Stimulated activated CD4-positive, alpha-beta T cell treated with anti-CD3 and anti-CD28 coated beads, TNF-alpha, amount 100 ng/mL, for 48 hours (primary cell): ENCODE measurements at regions not wholly inside any gene's neighbourhood (a gene's known extent, or its start where the extent isn't known, plus 50 kb on each side); places are given as distances from the start of the nearest gene placed in this dataset.
"Not testable (repeated sequence)": the region's sequence is repeated elsewhere in the genome, so short reads cannot be mapped to it uniquely, and the experiment has no call there.

Experiments used
- DNase-seq, 3 donors: peaks; one replicate each; pipeline ENCODE4 v3.0.0-alpha.2; 2020; ENCODE audit warnings: low read depth in 3 of 3

DNA sequence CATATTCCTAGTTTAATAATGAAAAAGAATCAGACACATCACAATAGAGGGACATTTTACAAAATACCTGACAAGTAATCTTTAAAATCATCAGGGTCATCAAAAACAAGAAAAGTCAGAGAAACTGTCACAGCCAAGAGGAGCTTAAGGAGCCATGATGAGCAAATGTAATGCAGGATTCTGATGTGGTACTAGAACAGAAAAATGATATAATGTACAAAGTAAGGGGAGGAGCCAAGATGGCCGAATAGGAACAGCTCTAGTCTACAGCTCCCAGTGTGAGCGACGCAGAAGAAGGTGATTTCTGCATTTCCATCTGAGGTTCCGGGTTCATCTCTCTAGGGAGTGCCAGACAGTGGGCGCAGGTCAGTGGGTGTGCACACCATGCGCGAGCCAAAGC lies 198.0 kb upstream of the FAT3 start:
- no peak for DNase-seq

DNA sequence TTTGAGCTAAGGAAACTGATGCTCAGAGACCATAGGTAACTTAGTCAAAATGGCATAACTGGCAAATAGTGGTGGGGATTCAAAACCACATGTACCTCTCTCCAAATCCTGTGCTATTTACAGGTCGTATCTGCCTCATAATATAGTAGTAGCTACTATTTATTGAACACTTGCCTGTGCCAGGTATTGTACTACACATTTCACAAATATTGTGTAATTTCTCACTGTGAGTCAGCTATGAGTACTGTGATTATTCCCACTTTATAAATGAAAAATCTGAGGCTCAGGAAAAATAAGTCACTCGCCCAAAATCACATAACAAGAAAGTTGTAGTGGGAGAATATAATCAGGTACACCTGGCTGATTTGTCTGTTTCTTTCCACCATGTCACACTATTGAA lies 199.8 kb upstream of the FAT3 start:
- DNase-seq, result no peak

DNA sequence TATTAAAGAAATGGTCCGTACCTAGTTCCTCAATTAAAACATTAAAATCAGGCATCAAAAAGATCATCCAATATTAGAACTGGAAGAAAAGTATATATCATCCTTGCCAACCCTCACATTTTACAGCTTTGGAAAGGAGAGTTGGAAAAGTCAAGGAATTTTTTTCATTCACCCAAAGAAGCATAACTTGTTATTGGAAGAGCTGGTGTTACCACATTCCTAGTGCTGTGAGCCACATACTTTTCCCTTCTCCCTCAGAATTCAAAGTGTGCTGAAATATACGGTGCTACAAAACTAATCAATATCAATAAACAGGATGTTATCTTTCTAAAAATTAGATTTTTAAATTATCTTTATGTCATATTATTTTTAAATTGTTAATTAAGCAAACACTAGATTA lies 202.1 kb upstream of the FAT3 start:
- DNase-seq, result no peak

DNA sequence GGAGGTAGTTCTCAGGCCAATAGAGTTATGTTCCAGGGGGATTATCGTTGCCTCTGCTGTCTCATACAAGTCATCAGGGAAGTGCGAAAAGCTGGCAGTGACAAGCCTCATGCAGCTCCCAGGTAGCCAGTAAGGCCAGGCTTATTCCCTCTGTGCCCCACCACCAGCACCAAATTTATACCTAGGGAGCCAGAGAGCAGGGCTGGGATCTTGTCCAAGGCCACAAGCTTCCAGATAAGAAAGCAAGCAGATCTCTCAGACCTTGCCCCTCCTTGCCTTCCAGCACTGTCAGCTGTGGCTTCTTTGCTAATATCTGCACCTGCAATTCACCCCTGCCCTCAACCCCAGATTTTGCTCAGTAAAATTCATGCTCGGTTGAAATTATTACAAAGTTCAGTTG lies 206.3 kb upstream of the FAT3 start:
- no peak for DNase-seq

DNA sequence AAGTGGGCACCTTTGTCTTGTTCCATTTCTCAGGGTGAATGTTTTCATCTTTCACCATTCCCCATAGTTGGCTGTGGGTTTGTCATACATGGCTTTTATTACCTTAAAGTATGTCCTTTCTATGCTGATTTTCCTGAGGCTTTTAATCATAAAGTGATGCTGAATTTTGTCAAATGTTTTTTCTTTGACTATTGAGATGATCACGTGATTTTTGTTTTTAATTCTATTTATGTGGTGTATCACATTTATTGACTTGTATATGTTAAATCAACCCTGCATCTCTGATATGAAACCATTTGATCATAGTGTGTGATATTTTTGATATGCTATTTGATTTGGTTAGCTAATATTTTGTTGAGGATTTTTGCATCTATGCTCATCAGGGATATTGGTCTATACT lies 216.4 kb upstream of the FAT3 start:
- DNase-seq, result no peak

DNA sequence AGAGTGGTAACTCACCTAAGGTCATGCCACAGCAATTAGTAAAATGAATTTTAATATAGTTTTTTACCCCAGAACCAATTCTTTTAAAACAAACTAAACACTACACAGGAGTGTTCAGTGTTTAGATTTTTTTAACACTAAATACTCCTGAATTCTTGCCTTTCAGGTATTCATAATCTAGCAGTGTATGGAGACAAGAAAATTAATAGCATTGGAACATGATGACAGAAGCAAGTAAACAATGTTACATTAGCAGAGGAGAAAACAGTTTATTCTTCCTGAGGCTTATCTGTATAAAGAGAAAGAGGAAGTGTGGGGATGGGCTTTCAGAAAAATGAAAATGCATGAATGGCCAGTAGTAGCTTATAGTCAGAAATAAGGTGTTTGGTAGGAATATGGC lies 222.1 kb upstream of the FAT3 start:
- no peak for DNase-seq

DNA sequence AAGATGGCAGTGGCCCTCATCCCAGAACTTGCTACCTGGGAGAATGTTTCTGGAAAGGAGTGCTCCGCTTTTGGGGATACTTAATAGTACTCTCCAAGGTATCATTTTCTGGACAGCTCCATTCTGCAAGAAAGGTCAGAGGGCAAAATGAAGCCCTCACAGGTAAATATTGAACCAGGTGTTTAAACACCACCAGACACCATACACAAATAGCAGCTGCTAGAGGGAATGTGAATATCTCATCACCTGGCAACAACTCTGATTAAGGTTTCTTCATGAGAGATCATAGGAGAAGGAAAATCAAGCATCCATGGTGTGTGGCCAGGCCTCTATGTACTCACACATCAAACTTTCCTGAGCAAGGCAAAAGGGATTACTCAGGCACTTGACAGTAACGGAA lies 226.1 kb upstream of the FAT3 start:
- DNase-seq, result no peak

DNA sequence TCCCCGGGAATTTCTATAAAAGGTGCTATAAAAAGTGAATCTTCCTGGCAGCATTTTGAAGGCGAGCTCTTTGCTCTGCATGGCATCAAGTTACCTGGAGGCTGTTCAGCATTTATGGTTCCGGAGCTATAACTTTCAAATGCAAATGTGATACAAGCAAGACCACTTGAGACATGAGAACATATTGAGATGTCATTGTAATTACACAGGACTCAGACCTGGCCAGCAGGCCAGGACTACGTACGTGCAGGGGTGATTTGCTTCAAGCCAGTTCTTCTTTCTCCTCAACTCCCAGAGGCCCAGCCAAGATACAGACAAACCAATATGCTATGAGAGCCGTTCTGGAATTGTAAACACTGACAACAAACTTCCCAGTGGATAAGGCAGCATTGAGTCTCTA lies 227.4 kb upstream of the FAT3 start:
- no peak for DNase-seq

DNA sequence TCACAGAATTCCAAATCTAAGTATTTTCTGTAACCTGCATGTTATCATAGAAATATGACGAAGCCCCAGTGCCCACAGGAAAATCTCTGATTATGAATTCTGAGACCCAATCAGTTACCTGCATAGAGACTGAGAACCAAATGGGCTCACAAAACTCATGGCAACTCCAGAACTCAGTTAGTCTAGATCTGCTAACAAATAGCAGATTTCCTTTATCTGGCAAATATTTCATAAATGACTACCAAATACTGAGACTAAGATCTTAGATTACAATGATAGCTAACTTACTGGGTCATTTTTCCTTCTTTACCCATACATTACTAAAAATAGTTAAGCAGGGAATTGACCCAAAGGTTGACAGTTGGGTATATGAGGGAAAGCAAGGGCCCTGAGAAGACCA lies 228.1 kb upstream of the FAT3 start:
- DNase-seq, result no peak

DNA sequence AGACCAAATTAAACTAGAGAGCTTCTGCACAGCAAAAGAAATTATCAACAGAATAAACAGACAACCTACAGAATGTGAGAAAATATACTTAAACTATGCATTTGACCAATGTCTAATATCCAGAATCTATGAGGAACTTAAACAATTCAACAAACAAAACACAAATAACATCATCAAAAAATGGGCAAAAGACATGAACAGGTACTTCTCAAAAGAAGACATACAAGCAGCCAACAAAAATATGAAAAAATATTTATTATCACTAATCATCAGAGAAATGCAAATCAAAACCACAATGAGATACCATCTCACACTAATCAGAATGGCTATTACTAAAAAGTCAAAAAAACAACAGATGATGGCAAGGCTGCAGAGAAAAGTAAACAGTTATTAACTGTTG lies 236.2 kb upstream of the FAT3 start:
- DNase-seq, result not testable (repeated sequence)

DNA sequence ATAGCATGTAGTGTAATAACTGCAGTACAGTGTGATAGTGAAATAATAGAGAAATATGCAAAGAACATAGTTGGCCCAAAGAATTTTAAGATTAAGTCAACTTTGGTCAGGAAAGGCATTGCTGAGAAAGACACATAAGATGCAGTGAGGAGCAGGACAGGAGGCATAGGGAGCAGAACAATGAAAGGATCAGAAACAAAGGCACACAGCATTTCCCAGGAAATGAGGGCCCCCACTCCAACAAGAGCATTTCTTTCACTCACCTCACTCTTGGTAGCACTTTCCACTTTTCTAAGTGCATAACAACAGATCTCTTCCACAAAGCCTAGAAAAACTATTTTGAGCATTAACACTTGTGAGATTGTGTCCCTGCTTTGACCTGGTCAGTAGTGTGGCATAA lies 238.4 kb upstream of the FAT3 start:
- no peak for DNase-seq

DNA sequence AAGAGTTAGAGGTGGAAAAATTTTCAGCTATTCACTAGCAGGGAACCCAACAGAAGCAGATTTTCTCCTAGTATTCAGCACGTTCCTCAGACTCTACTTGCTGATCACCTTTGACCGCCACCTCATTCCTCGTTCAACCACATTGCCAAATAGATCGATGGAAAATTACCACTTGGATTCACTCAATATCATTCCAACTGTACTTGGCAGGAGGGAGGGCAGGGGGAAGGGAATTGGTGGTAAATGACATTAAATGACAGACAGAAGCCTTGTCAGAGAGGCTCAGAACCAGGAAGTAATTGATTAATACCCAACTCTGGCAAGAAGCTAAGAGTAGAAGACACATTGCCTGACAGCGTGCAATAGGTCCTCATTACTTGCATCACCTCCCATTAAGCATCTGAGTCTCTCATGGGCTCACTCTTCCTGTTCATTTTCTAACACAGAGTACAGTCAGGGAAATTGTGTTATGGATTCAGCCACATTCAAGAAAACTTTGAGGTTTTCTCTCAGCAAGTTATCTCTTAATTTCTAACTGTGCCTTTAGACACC lies 240.5 kb upstream of the FAT3 start:
- DNase-seq, result no peak

DNA sequence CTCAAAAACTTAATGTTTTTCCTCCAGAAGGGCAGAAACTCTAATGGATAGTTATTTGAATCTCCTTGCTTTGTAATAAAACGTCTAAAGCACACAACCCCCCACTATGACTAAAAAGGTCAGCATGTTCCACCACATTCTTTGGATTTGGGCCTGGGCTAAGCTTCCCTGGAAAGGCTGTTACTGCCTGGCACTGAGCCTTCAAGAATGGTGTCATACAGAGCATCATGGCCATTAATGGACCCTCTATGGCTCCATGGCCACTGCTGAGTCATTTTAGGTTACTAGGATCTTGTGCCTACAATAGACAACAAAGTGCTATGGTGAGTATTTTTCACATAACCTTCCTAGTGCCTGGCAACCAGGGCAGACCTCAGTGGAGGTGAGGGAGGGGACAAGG lies 242.6 kb upstream of the FAT3 start:
- DNase-seq, result no peak

DNA sequence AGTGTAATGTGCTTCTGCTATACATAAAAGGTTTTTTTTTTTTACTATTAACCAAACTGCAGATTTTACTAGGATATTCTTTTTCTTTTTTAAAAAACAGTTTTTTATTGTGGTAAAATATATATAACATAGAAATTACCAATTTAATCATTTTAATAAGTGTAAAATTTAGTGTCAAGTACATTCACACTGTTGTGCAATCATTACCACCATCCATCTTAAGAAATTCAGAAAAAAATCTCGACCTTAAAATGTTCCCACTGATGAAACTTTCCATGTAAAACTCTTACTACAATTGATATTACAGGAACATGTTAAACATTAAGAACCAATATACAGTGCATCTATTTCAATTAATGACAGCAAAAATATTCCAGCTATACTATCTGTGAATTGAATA lies 244.8 kb upstream of the FAT3 start:
- no peak for DNase-seq

DNA sequence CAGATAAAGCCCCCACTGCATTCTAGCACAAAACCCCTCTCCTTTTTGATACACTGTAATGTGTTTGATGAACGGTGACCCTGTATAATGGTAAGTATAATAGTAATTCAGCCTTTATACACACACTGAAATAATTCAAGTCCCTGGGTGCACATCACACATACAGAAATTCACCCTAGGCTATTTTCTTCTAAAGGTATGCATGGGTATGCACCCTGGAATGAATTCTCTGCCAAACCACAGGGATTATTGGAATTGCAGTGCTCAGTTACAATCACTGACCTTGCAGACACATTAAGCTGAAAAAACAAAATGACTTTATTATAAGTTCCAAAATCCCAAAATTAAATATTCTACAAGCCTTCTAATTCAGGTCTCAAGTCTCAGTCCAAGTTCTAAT lies 245.9 kb upstream of the FAT3 start:
- no peak for DNase-seq

DNA sequence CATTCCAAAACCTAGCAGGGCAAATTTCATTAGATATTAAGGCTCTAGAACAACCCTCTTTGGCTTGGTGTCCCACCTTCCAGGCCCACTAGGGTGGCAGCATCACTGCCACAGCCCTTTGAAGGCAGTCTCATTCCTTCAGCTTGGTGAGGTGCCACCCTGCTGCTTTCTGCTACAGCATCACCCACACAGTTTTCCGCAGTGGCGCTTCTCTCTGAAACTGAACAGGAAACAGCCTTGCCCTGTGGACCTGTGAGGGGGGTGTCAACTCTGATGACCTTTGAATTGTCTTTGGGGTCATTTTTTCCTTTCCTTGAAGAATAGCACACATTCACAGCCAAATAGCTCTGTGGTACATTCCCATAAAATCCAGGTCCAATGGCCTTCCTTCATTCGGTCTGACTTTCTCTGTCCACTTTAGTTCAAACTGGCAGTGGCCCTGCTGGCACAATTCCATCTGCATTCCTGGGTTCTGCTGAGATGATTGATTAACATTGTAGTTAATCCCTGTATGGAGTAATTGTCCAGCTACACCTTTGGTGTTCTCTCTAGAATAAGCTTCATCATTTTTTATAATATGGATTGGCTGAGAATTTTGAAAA lies 251.9 kb upstream of the FAT3 start:
- DNase-seq, result no peak

DNA sequence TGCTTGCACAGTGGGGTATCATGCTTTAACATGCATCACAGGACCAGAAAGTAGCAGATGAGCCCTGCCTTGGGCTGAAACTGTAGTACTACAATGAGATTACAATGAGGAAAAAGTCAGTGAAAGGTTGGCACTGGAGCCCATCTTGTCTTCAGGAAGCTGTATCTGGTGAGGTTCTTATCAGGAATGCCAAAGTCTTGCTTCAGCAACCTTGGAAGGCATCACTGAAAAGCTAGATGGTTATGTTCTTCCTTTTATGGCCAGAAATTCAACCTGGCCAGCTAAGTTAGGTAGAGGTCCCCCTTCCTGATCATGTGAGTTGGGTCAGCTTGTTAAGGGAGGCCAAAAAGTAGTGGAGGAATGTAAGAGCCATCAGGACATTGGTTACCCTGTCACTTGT lies 254.0 kb upstream of the FAT3 start:
- DNase-seq, result no peak

DNA sequence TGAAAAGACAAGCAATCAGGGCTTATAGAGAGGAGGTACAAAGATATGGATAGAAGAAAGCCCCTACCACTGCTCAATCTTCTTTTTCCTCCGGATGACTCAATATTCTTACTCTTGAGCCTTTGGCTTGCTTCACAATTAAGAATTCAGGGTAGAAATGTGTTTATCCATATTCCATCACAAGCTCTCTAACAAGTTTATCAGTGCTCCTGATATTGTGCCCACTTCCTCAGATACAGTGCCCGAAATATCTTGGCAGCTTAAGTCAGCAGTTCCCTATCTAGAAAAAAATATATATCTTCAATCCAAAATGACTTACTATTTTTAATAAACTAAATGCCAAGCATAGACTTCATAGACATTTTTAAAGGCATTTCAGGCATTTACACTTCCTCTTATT lies 255.1 kb upstream of the FAT3 start:
- DNase-seq, result no peak

DNA sequence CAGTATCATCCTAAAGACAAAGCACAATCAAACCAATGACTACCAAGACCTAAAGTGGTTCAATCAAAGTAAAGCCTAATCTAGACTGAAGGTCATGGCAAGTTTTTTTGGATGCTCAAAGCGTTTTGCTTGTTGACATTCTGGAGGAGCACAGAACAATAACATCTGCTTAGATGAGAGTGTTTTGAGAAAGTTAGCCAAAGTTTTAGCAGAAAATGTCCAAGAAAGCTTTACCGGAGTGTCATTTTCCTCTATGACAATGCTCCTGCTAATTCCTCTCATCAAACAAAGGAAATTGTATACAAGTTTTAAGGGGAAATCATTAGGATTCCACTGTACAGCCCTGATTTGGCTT lies 256.9 kb upstream of the FAT3 start:
- DNase-seq, result no peak

DNA sequence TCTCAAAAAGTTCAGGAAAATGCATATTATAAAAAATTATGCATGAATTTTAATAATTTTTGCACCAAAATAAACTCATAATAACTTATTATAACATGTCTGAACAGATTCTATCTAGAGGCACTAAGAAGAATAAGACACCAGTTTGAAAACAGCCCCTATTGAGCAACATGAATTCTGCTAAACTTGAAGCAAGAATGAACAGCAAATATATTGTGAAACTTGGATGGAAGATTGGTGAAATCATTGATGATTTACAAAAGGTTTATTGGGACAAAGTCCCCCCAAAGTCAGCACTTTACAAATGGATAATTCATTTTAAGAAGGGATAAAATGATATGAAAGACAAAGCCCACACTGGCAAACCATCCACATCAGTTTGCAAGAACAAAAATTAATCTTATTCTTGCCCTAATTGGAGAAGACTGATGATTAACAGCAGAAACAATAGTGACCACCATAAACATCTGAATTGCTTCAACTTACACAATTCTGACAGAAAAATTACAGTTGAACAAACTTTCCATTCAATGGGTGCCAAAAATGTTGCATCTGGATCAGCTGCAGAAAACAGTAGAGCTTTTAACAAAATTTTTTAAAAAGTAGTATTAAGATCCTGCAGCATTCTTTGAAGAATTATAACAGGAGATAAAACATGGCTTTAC lies 257.5 kb upstream of the FAT3 start:
- DNase-seq, result no peak

DNA sequence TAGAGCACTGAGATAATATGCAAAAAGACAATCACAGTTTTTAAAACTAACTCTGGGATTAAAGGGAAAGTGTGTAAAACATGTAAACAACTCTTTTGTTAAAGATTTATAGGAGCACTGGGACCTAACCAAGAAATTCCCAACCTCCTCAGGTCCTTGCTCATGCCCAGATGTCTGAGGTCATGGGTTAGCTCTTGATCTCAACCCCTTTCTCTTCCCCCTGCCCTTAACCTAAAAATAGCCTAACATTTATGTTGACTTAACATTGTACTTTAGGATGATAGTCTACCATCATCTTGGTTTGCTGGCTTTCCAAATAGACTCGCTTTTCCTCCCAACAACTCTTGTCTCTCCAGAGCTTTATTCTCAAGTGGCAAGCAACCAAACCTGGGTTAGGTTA lies 258.2 kb upstream of the FAT3 start:
- DNase-seq, result no peak

DNA sequence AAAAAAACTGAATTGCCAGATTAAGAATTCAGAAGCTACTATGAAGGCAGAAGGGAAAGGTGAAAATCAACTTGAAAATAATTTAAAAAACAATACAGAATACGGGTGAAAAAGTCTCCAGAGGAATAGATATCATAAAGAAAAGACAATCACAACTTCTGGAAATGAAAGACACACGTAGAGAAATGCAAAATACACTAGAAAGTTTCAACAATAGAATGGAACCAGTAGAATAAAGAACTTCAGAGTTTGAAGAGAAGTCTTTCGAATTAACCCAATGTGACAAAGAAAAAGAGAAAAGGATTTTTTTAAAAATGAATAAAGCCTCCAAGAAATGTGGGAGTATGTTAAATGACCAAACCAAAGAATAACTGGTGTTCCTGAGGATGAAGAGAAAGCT lies 263.8 kb upstream of the FAT3 start:
- DNase-seq, result no peak

DNA sequence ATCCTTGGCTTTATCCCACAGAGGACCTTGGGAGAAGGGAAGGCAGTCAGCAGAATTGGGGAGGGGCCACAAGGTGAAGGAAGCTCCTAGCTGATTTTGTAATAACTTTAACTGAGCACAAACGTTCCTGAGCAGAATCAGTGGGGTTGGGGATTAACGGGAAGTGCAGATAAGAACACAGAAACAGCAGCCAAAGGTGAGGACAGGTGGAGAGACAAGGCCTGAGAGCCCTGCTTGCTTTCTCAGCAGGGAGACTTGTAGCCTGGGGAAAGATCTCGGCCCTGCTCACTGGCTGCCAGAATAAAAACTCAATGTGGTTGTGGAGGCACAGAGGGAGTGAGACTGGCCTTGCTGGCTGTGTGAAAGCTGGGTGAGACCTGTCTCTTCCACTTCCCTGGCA lies 265.2 kb upstream of the FAT3 start:
- DNase-seq, result no peak

DNA sequence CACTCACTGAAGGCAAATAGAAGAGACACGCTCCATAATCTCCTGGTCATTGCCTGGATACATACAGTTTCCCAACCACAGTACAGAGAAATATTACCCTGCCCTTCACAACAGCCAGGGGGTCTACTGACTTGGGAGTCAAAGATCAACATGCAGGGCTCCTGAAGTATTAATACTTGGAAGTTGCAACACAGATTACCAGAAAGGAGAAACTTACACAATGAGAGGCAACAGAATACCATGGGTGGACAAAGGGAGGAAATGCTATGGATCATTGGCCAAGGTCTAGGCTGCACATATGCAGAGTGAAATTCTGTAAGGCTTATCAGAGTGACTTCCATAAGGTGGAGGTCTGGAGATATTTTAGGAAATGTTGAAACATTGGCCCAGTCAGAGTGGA lies 267.9 kb upstream of the FAT3 start:
- no peak for DNase-seq
